ENCODE measurements at regions not wholly inside any gene's neighbourhood (a gene's known extent, or its start where the extent isn't known, plus 50 kb on each side); places are given as distances from the start of the nearest gene placed in this dataset.

DNA sequence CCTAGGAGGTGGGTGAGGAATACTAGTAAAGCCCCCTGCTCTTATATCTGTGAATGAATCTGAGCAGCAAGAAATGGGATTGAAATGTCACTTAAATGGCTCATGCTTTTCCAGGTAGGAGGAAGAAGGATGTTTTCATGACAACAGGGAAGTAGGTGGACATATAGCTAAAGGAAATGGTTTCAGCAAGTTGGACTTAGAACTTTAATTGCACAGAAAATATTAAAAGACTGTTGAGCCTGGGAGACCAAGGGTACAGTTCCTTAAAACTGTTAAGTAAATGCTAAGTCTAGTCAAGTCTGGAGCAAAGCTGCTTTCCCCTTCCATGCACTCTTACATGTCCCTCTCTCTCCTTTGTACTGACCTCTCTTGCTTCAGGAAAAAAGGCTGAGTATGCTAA is 301.3 kb downstream of the HGF start:
- TF ChIP-seq EZH2 (IDR thresholded peaks at IDR 0.05; ENCODE audit: insufficient read depth, poor library complexity, severe bottlenecking) (no peak), EZH2phosphoT487 (IDR thresholded peaks at IDR 0.05; ENCODE audit: insufficient read depth, low read depth) (no peak)
